T-cell (primary cell): ENCODE measurements at regions not wholly inside any gene's neighbourhood (a gene's known extent, or its start where the extent isn't known, plus 50 kb on each side); places are given as distances from the start of the nearest gene placed in this dataset.

ENCODE experiments used
- ATAC-seq, 4 experiments: fragments of 200-7000 bp in 3 of 4; fragments of 150-1000 bp in 1 of 4; cut with Tn5 transposase; replicated peaks in 1 of 4; 1 replicate in 3 of 4; 2 replicates in 1 of 4; pipeline ENCODE4 v1.10.0; 2021; ENCODE audit warnings: moderate library complexity in 3 of 4, mild to moderate bottlenecking in 2 of 4, moderate number of reproducible peaks in 1 of 4
- CTCF ChIA-PET, 2 donors: fragments of 300-600 bp; sonication (Branson Sonifier 250); formaldehyde crosslinking; loops; one replicate each; lab custom pipeline; 2022; ENCODE audit warnings: antibody characterized with exemption in 2 of 2; lab: Charles Lee
- POLR2A ChIA-PET, 2 donors: fragments of 300-600 bp; sonication (Branson Sonifier 250); formaldehyde crosslinking; loops; one replicate each; lab custom pipeline; 2022; ENCODE audit warnings: antibody characterized with exemption in 2 of 2; lab: Charles Lee
- DNase-seq, 35 experiments: peaks; one replicate each; pipeline versions ENCODE4 v3.0.0 to v3.0.0-alpha.2; 2013 to 2023
- H3K27ac ChIP-seq: one replicate; pipeline ENCODE4 v1.5.1; 2013; ENCODE audit warnings: low read length
- H3K27me3 ChIP-seq, 2 experiments: replicated peaks in 1 of 2; 1 replicate in 1 of 2; 2 replicates in 1 of 2; pipeline versions ENCODE4 v1.6.1 to v1.7.0; 2013; ENCODE audit warnings: low read length in 1 of 2, mixed read lengths in 1 of 2; ENCODE audit not compliant: control insufficient read depth in 2 of 2, insufficient read depth in 2 of 2; ENCODE audit errors: extremely low read depth in 1 of 2
- H3K36me3 ChIP-seq, 2 donors: 1 replicate in 1 of 2; 2 replicates in 1 of 2; pipeline versions ENCODE4 v1.6.1 to v1.7.0; 2013; ENCODE audit warnings: low read length in 1 of 2; ENCODE audit not compliant: control insufficient read depth in 2 of 2, insufficient read depth in 1 of 2; ENCODE audit errors: extremely low read depth in 1 of 2
- H3K4me1 ChIP-seq, 2 experiments: 1 replicate in 1 of 2; 2 replicates in 1 of 2; pipeline versions ENCODE4 v1.6.1 to v1.7.0; 2013; ENCODE audit warnings: low read length in 2 of 2, mixed read lengths in 1 of 2; ENCODE audit not compliant: insufficient read depth in 2 of 2, control insufficient read depth in 1 of 2; ENCODE audit errors: extremely low read depth in 1 of 2
- H3K4me3 ChIP-seq, 2 donors: 1 replicate in 1 of 2; 2 replicates in 1 of 2; pipeline versions ENCODE4 v1.5.1 to v1.7.0; 2013; ENCODE audit warnings: mild to moderate bottlenecking in 2 of 2, low read length in 1 of 2, moderate library complexity in 1 of 2; ENCODE audit not compliant: control insufficient read depth in 1 of 2; ENCODE audit errors: extremely low read depth in 1 of 2
- H3K9me3 ChIP-seq: 2 replicates; pipeline ENCODE4 v1.7.0; 2013
- H3K27ac Mint-ChIP-seq, 2 donors: one replicate each; pipeline ENCODE4 v1.8.0; 2020 to 2021; ENCODE audit warnings: mild to moderate bottlenecking in 2 of 2, mixed read lengths in 2 of 2
- H3K27me3 Mint-ChIP-seq, 2 donors: one replicate each; pipeline ENCODE4 v1.8.0; 2021 to 2022; ENCODE audit warnings: mixed read lengths in 2 of 2
- H3K36me3 Mint-ChIP-seq: one replicate; pipeline ENCODE4 v1.8.0; 2021; ENCODE audit warnings: mixed read lengths
- H3K4me1 Mint-ChIP-seq, 3 donors: one replicate each; pipeline ENCODE4 v1.8.0; 2020 to 2022; ENCODE audit warnings: mixed read lengths in 3 of 3, mild to moderate bottlenecking in 1 of 3
- H3K4me3 Mint-ChIP-seq, 3 donors: one replicate each; pipeline ENCODE4 v1.8.0; 2020 to 2022; ENCODE audit warnings: mild to moderate bottlenecking in 3 of 3, mixed read lengths in 3 of 3, moderate library complexity in 3 of 3
- H3K9me3 Mint-ChIP-seq, 3 donors: one replicate each; pipeline ENCODE4 v1.8.0; 2020 to 2022; ENCODE audit warnings: mixed read lengths in 3 of 3
- WGBS: methylation state at CpG from one replicate; pipeline ENCODE4 v1.1.5; 2013; ENCODE audit warnings: missing lambda C conversion rate; ENCODE audit not compliant: insufficient coverage; 5-methylcytosine and 5-hydroxymethylcytosine counted together

- H3K9me3 Mint-ChIP-seq = no peaks in the 10 kb centered on the region
- ATAC-seq (no peak), DNase-seq (no peak)
- H3K36me3 Mint-ChIP-seq = peaks cover 1% of the 10 kb centered on the region
- H3K36me3 ChIP-seq = no peaks in the 10 kb centered on the region
- no peaks in the 10 kb centered on the region for H3K9me3 ChIP-seq
- no peaks in the 10 kb centered on the region for H3K27me3 Mint-ChIP-seq
- no peak overlapping the region for H3K4me3 Mint-ChIP-seq
- WGBS = no CpG with 5 or more reads among the region's 2 CpGs
- H3K27ac ChIP-seq = no peak overlapping the region
- no peaks in the 10 kb centered on the region for H3K27me3 ChIP-seq
- H3K27ac Mint-ChIP-seq = no peak overlapping the region
- H3K4me1 Mint-ChIP-seq = peaks cover 20 to 55% (median 38%) of the 10 kb centered on the region in 3 donors
- peaks cover 7 to 28% of the 10 kb centered on the region in 2 experiments for H3K4me1 ChIP-seq
- no peak overlapping the region for H3K4me3 ChIP-seq
- CTCF ChIA-PET = no interaction called here
- POLR2A ChIA-PET = no interaction called here
Observed at GRCh38 chr6:167049275-167049674, 50.1 kb downstream of the CEP43 start.

GRCh38 chr6:167050903-167051302 is 51.7 kb downstream of the CEP43 start:
- Histone ChIP-seq H3K9me3 (no peaks in the 10 kb centered on the region), H3K4me1 (peaks cover 11 to 42% of the 10 kb centered on the region in 2 experiments), H3K27me3 (no peaks in the 10 kb centered on the region), H3K27ac (no peak overlapping the region), H3K36me3 (no peaks in the 10 kb centered on the region), H3K4me3 (no peak overlapping the region)
- peaks cover 28 to 63% (median 49%) of the 10 kb centered on the region in 3 donors for H3K4me1 Mint-ChIP-seq
- H3K9me3 Mint-ChIP-seq = no peaks in the 10 kb centered on the region
- H3K27ac Mint-ChIP-seq = no peak overlapping the region
- CTCF ChIA-PET = no interaction called here
- H3K36me3 Mint-ChIP-seq = no peaks in the 10 kb centered on the region
- no peak overlapping the region for H3K4me3 Mint-ChIP-seq
- POLR2A ChIA-PET = no interaction called here
- ATAC-seq (no peak), DNase-seq (no peak)
- H3K27me3 Mint-ChIP-seq = no peaks in the 10 kb centered on the region

- ChIA-PET POLR2A (interaction anchor here (0.6 to 0.7 kb wide), 4 partner anchors 12 to 44 kb away, joined by 3 to 6 read pairs (median 4); no protein-coding TSS in a partner anchor), CTCF (interaction anchor here in 1 of 2 donors (0.7 to 0.9 kb wide), 3 partner anchors 34 to 68 kb away, joined by 3 to 5 read pairs (median 3); partner anchors contain the start of gene CCR6)
- peak in 1 of 4 experiments; percentile 35 for ATAC-seq
- Mint-ChIP-seq H3K36me3 (no peaks in the 10 kb centered on the region), H3K4me3 (peak overlapping the region in 1 of 3 donors; percentile 54), H3K27ac (peak overlapping the region; percentile 79 to 87), H3K9me3 (no peaks in the 10 kb centered on the region), H3K27me3 (no peaks in the 10 kb centered on the region), H3K4me1 (peaks cover 22 to 60% (median 42%) of the 10 kb centered on the region in 3 donors)
- peaks cover 19 to 28% of the 10 kb centered on the region in 2 experiments for H3K4me1 ChIP-seq
- H3K9me3 ChIP-seq = no peaks in the 10 kb centered on the region
- peak in 1 of 35 experiments; percentile 21 for DNase-seq
- H3K36me3 ChIP-seq = no peaks in the 10 kb centered on the region
- H3K27me3 ChIP-seq = no peaks in the 10 kb centered on the region
- H3K4me3 ChIP-seq = no peak overlapping the region
- H3K27ac ChIP-seq = peak overlapping the region; percentile 75
- no CpG with 5 or more reads among the region's 5 CpGs for WGBS
Observed at GRCh38 chr6:167053895-167054530, 54.8 kb downstream of the CEP43 start.

- WGBS = 100% methylated on average over 1 of the region's 8 CpGs
- Histone ChIP-seq H3K4me3 (no peak overlapping the region), H3K9me3 (no peaks in the 10 kb centered on the region), H3K4me1 (peaks cover 19 to 28% of the 10 kb centered on the region in 2 experiments), H3K27me3 (no peaks in the 10 kb centered on the region), H3K27ac (peak overlapping the region; percentile 52), H3K36me3 (no peaks in the 10 kb centered on the region)
- H3K27me3 Mint-ChIP-seq = no peaks in the 10 kb centered on the region
- H3K4me1 Mint-ChIP-seq = peaks cover 22 to 55% (median 40%) of the 10 kb centered on the region in 3 donors
- no peak for ATAC-seq
- DNase-seq = no peak
- CTCF ChIA-PET = no interaction called here
- H3K4me3 Mint-ChIP-seq = peak overlapping the region in 1 of 3 donors; percentile 54
- no peaks in the 10 kb centered on the region for H3K9me3 Mint-ChIP-seq
- H3K27ac Mint-ChIP-seq = peak overlapping the region; percentile 71 to 79
- no peaks in the 10 kb centered on the region for H3K36me3 Mint-ChIP-seq
- POLR2A ChIA-PET = no interaction called here
Observed at GRCh38 chr6:167054987-167055386, 55.8 kb downstream of the CEP43 start.

GRCh38 chr6:167056370-167056769 is 57.2 kb downstream of the CEP43 start:
- WGBS = no CpG with 5 or more reads among the region's 1 CpG
- Mint-ChIP-seq H3K4me1 (peaks cover 22 to 52% (median 40%) of the 10 kb centered on the region in 3 donors), H3K36me3 (no peaks in the 10 kb centered on the region), H3K27me3 (no peaks in the 10 kb centered on the region), H3K27ac (peak overlapping the region; percentile 56 to 83), H3K4me3 (no peak overlapping the region), H3K9me3 (no peaks in the 10 kb centered on the region)
- Histone ChIP-seq H3K4me3 (no peak overlapping the region), H3K27me3 (no peaks in the 10 kb centered on the region), H3K4me1 (peaks cover 19 to 28% of the 10 kb centered on the region in 2 experiments), H3K9me3 (no peaks in the 10 kb centered on the region), H3K27ac (peak overlapping the region; percentile 36), H3K36me3 (no peaks in the 10 kb centered on the region)
- DNase-seq = peak in 3 of 35 experiments; percentile 22 to 67 (median 24)
- ChIA-PET POLR2A (interaction anchor here (0.6 to 1.4 kb wide), 2 partner anchors 9 to 32 kb away, joined by 5 to 7 read pairs; no protein-coding TSS in a partner anchor), CTCF (interaction anchor here in 1 of 2 donors (0.9 to 1.3 kb wide), 4 partner anchors 9 to 84 kb away, joined by 3 to 6 read pairs (median 3); no protein-coding TSS in a partner anchor)
- ATAC-seq = peak; percentile 45 to 91 (median 80)

GRCh38 chr6:167058261-167058660 is 59.1 kb downstream of the CEP43 start:
- Mint-ChIP-seq H3K27ac (no peak overlapping the region), H3K27me3 (no peaks in the 10 kb centered on the region), H3K9me3 (no peaks in the 10 kb centered on the region), H3K36me3 (no peaks in the 10 kb centered on the region), H3K4me3 (no peak overlapping the region), H3K4me1 (peaks cover 22 to 43% (median 37%) of the 10 kb centered on the region in 3 donors)
- Histone ChIP-seq H3K4me3 (no peak overlapping the region), H3K27me3 (no peaks in the 10 kb centered on the region), H3K9me3 (no peaks in the 10 kb centered on the region), H3K4me1 (peaks cover 19 to 25% of the 10 kb centered on the region in 2 experiments), H3K27ac (no peak overlapping the region), H3K36me3 (no peaks in the 10 kb centered on the region)
- DNase-seq (no peak), ATAC-seq (no peak)
- CTCF ChIA-PET = no interaction called here
- no CpG with 5 or more reads among the region's 3 CpGs for WGBS
- POLR2A ChIA-PET = no interaction called here
